HL-60 (cell line): ENCODE measurements at regions not wholly inside any gene's neighbourhood (a gene's known extent, or its start where the extent isn't known, plus 50 kb on each side); places are given as distances from the start of the nearest gene placed in this dataset.

Experiments used
- DNase-seq, 2 experiments: peaks; one replicate each; pipeline ENCODE4 v3.0.0-alpha.2; 2010 to 2020; ENCODE audit warnings: low read depth in 1 of 2, low spot score in 1 of 2
- H3K27ac ChIP-seq: fragments of 250-450 bp; sonication (Bioruptor Pico); replicated peaks from 2 replicates; pipeline ENCODE4 v1.5.1; 2020; ENCODE audit warnings: mild to moderate bottlenecking, moderate library complexity
- H3K27me3 ChIP-seq: fragments of 250-450 bp; sonication (Bioruptor Pico); 2 replicates; pipeline ENCODE4 v1.5.1; 2021; ENCODE audit warnings: mild to moderate bottlenecking, moderate library complexity; ENCODE audit not compliant: insufficient read depth, poor library complexity, severe bottlenecking
- H3K4me3 ChIP-seq: replicated peaks from 2 replicates; pipeline ENCODE4 v1.5.1; 2011; ENCODE audit warnings: mild to moderate bottlenecking, control low read depth, low read length; ENCODE audit not compliant: insufficient read depth
- CTCF ChIP-seq: IDR thresholded peaks from one replicate; pipeline ENCODE4 v1.5.1; 2011; ENCODE audit warnings: low read length, control low read depth, inconsistent platforms; ENCODE audit not compliant: insufficient read depth
- GABPA ChIP-seq: IDR thresholded peaks from 2 replicates; pipeline ENCODE4 v1.6.1; 2012; ENCODE audit warnings: low read depth
- POLR2AphosphoS5 ChIP-seq: IDR thresholded peaks from 2 replicates; pipeline ENCODE4 v1.6.1; 2012; ENCODE audit warnings: low read depth
- REST ChIP-seq: IDR thresholded peaks from 2 replicates; pipeline ENCODE4 v1.6.1; 2012; ENCODE audit warnings: low read depth; ENCODE audit not compliant: insufficient replicate concordance
- SPI1 ChIP-seq: IDR thresholded peaks from 2 replicates; pipeline ENCODE4 v1.6.1; 2012; ENCODE audit warnings: low read depth, mild to moderate bottlenecking, borderline replicate concordance

GRCh38 chr12:5206401-5207175 lies 162.9 kb downstream of the KCNA5 start:
- Histone ChIP-seq H3K27ac (no peak overlapping the region), H3K4me3 (no peak overlapping the region), H3K27me3 (no peaks in the 10 kb centered on the region)
- DNase-seq, result no peak
- TF ChIP-seq REST (no peak), CTCF (no peak), POLR2AphosphoS5 (no peak), GABPA (no peak), SPI1 (no peak)

- TF ChIP-seq CTCF (no peak), POLR2AphosphoS5 (no peak), SPI1 (no peak), GABPA (no peak), REST (no peak)
- H3K27me3 ChIP-seq, result no peaks in the 10 kb centered on the region
- H3K4me3 ChIP-seq, result no peak overlapping the region
- no peak for DNase-seq
- no peak overlapping the region for H3K27ac ChIP-seq
Measured at GRCh38 chr12:5210179-5210922, 166.7 kb downstream of the KCNA5 start.

GRCh38 chr12:5210923-5211290 lies 167.2 kb downstream of the KCNA5 start:
- Histone ChIP-seq H3K27me3 (no peaks in the 10 kb centered on the region), H3K4me3 (no peak overlapping the region), H3K27ac (no peak overlapping the region)
- TF ChIP-seq SPI1, result no peak
- no peak for TF ChIP-seq REST
- TF ChIP-seq GABPA, result no peak
- no peak for TF ChIP-seq POLR2AphosphoS5
- TF ChIP-seq CTCF, result no peak
- no peak for DNase-seq
